22Rv1 (cell line): ENCODE measurements at regions not wholly inside any gene's neighbourhood (a gene's known extent, or its start where the extent isn't known, plus 50 kb on each side); places are given as distances from the start of the nearest gene placed in this dataset.

ENCODE experiments used
- ZFX ChIP-seq: fragments of 450-650 bp; IDR thresholded peaks from 2 replicates; pipeline ENCODE4 v1.6.1; 2017; ENCODE audit warnings: antibody characterized with exemption, borderline replicate concordance
- TF ChIP-seq, protein P1 (sequence below): fragments of 450-650 bp; IDR thresholded peaks from 2 replicates; pipeline ENCODE4 v1.5.1; 2017; ENCODE audit warnings: mild to moderate bottlenecking

DNA sequence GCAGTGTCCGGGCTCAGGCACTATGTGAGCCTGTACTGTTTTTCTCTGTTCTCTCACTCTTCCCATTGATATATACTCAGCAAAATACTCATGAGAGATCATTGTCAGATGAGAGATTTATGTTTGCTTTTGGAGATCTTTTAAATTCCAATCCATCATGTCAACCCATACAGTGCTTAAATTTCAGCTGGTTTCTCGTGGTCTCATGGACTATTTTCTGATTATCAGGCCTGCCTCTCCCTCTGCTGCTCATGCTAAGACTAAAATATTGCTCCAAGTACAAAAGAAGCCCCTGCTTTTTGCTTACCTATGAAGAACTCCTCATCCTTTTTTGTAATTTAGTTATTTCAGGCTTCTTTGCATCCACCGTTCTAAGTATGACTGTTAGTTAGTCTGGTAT, 547.2 kb downstream of the KCNJ2 start:
- TF ChIP-seq, protein P1, sequence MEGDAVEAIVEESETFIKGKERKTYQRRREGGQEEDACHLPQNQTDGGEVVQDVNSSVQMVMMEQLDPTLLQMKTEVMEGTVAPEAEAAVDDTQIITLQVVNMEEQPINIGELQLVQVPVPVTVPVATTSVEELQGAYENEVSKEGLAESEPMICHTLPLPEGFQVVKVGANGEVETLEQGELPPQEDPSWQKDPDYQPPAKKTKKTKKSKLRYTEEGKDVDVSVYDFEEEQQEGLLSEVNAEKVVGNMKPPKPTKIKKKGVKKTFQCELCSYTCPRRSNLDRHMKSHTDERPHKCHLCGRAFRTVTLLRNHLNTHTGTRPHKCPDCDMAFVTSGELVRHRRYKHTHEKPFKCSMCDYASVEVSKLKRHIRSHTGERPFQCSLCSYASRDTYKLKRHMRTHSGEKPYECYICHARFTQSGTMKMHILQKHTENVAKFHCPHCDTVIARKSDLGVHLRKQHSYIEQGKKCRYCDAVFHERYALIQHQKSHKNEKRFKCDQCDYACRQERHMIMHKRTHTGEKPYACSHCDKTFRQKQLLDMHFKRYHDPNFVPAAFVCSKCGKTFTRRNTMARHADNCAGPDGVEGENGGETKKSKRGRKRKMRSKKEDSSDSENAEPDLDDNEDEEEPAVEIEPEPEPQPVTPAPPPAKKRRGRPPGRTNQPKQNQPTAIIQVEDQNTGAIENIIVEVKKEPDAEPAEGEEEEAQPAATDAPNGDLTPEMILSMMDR: no peak
- no peak for TF ChIP-seq ZFX
